ENCODE measurements at regions not wholly inside any gene's neighbourhood (a gene's known extent, or its start where the extent isn't known, plus 50 kb on each side); places are given as distances from the start of the nearest gene placed in this dataset.

- Histone ChIP-seq H3K79me2 (ENCODE audit: insufficient read depth, low read length) (no peaks in the 10 kb centered on the region), H3K9me3 (ENCODE audit: insufficient read depth, low read depth, low read length) (no peaks in the 10 kb centered on the region), H3F3A (ENCODE audit: low read depth) (no peaks in the 10 kb centered on the region), H3K27me3 (ENCODE audit: insufficient read depth, low read length, poor library complexity, severe bottlenecking) (no peaks in the 10 kb centered on the region), H4K20me1 (ENCODE audit: insufficient read depth, low read length, poor library complexity, severe bottlenecking) (no peaks in the 10 kb centered on the region), H3K36me3 (ENCODE audit: insufficient read depth, low read length) (no peaks in the 10 kb centered on the region), H3K4me3 (ENCODE audit: low read length, poor library complexity, severe bottlenecking) (no peak overlapping the region), H2AFZ (ENCODE audit: low read length) (no peak overlapping the region), H3K9ac (ENCODE audit: low read depth, low read length, poor library complexity, severe bottlenecking) (no peak overlapping the region), H3K4me1 (ENCODE audit: insufficient read depth, low read length, poor library complexity, severe bottlenecking) (peaks cover 11% of the 10 kb centered on the region), H3K4me2 (ENCODE audit: low read depth, low read length, poor library complexity, severe bottlenecking) (no peak overlapping the region), H3K9me2 (replicated peaks; ENCODE audit: low read depth, low read length) (no peaks in the 10 kb centered on the region)
- no peak for TF ChIP-seq EZH2phosphoT487 (IDR thresholded peaks at IDR 0.05; ENCODE audit: borderline replicate concordance)
- TF ChIP-seq, protein P1, sequence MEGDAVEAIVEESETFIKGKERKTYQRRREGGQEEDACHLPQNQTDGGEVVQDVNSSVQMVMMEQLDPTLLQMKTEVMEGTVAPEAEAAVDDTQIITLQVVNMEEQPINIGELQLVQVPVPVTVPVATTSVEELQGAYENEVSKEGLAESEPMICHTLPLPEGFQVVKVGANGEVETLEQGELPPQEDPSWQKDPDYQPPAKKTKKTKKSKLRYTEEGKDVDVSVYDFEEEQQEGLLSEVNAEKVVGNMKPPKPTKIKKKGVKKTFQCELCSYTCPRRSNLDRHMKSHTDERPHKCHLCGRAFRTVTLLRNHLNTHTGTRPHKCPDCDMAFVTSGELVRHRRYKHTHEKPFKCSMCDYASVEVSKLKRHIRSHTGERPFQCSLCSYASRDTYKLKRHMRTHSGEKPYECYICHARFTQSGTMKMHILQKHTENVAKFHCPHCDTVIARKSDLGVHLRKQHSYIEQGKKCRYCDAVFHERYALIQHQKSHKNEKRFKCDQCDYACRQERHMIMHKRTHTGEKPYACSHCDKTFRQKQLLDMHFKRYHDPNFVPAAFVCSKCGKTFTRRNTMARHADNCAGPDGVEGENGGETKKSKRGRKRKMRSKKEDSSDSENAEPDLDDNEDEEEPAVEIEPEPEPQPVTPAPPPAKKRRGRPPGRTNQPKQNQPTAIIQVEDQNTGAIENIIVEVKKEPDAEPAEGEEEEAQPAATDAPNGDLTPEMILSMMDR (conservative IDR thresholded peaks at IDR 0.05; ENCODE audit: low read length): no peak
Observed at GRCh38 chr2:62369541-62370202, 136.3 kb downstream of the TMEM17 start.

GRCh38 chr2:62364791-62365528, 141.0 kb downstream of the TMEM17 start:
- no peaks in the 10 kb centered on the region for H3F3A ChIP-seq (ENCODE audit: low read depth)
- no peak overlapping the region for H3K4me3 ChIP-seq (ENCODE audit: low read length, poor library complexity, severe bottlenecking)
- no peaks in the 10 kb centered on the region for H3K79me2 ChIP-seq (ENCODE audit: insufficient read depth, low read length)
- no peak overlapping the region for H3K9ac ChIP-seq (ENCODE audit: low read depth, low read length, poor library complexity, severe bottlenecking)
- TF ChIP-seq EZH2phosphoT487 (IDR thresholded peaks at IDR 0.05; ENCODE audit: borderline replicate concordance): no peak
- TF ChIP-seq, protein P1 (conservative IDR thresholded peaks at IDR 0.05; ENCODE audit: low read length): no peak
- H2AFZ ChIP-seq (ENCODE audit: low read length): no peak overlapping the region
- no peaks in the 10 kb centered on the region for H4K20me1 ChIP-seq (ENCODE audit: insufficient read depth, low read length, poor library complexity, severe bottlenecking)
- H3K9me3 ChIP-seq (ENCODE audit: insufficient read depth, low read depth, low read length): no peaks in the 10 kb centered on the region
- no peaks in the 10 kb centered on the region for H3K9me2 ChIP-seq (replicated peaks; ENCODE audit: low read depth, low read length)
- H3K36me3 ChIP-seq (ENCODE audit: insufficient read depth, low read length): no peaks in the 10 kb centered on the region
- no peaks in the 10 kb centered on the region for H3K27me3 ChIP-seq (ENCODE audit: insufficient read depth, low read length, poor library complexity, severe bottlenecking)
- peaks cover 4% of the 10 kb centered on the region for H3K4me1 ChIP-seq (ENCODE audit: insufficient read depth, low read length, poor library complexity, severe bottlenecking)
- no peak overlapping the region for H3K4me2 ChIP-seq (ENCODE audit: low read depth, low read length, poor library complexity, severe bottlenecking)

GRCh38 chr2:62363166-62363565, 142.8 kb downstream of the TMEM17 start:
- H2AFZ ChIP-seq (ENCODE audit: low read length): no peak overlapping the region

More at GRCh38 chr2:62363166-62363565, 142.8 kb downstream of the TMEM17 start:
- TF ChIP-seq, protein P1 (conservative IDR thresholded peaks at IDR 0.05; ENCODE audit: low read length): no peak
- TF ChIP-seq EZH2phosphoT487 (IDR thresholded peaks at IDR 0.05; ENCODE audit: borderline replicate concordance): no peak
- Histone ChIP-seq H3K36me3 (ENCODE audit: insufficient read depth, low read length) (no peaks in the 10 kb centered on the region), H3K9me3 (ENCODE audit: insufficient read depth, low read depth, low read length) (no peaks in the 10 kb centered on the region), H3K79me2 (ENCODE audit: insufficient read depth, low read length) (no peaks in the 10 kb centered on the region), H3K4me3 (ENCODE audit: low read length, poor library complexity, severe bottlenecking) (no peak overlapping the region), H3K9me2 (replicated peaks; ENCODE audit: low read depth, low read length) (no peaks in the 10 kb centered on the region), H3K9ac (ENCODE audit: low read depth, low read length, poor library complexity, severe bottlenecking) (no peak overlapping the region), H3K4me2 (ENCODE audit: low read depth, low read length, poor library complexity, severe bottlenecking) (no peak overlapping the region), H3K27me3 (ENCODE audit: insufficient read depth, low read length, poor library complexity, severe bottlenecking) (no peaks in the 10 kb centered on the region), H3K4me1 (ENCODE audit: insufficient read depth, low read length, poor library complexity, severe bottlenecking) (no peaks in the 10 kb centered on the region), H3F3A (ENCODE audit: low read depth) (no peaks in the 10 kb centered on the region), H4K20me1 (ENCODE audit: insufficient read depth, low read length, poor library complexity, severe bottlenecking) (no peaks in the 10 kb centered on the region)

Measured in Loucy (cell line).